Activated CD4-positive, alpha-beta T cell treated with anti-CD3 and anti-CD28 coated beads, Interleukin-2, amount 10 ng/mL, durations not matched to agents 24 days and 14 days (primary cell): ENCODE measurements at regions not wholly inside any gene's neighbourhood (a gene's known extent, or its start where the extent isn't known, plus 50 kb on each side); places are given as distances from the start of the nearest gene placed in this dataset.
A peak's percentile ranks its signal among the peaks of the same experiment; 100 is the strongest.

Source experiments
- DNase-seq: peaks from one replicate; pipeline ENCODE4 v3.0.0; 2022
- H3K27ac Mint-ChIP-seq: one replicate; pipeline ENCODE4 v1.8.0; 2022; ENCODE audit warnings: mild to moderate bottlenecking, mixed read lengths
- H3K27me3 Mint-ChIP-seq: one replicate; pipeline ENCODE4 v1.8.0; 2022; ENCODE audit warnings: mixed read lengths
- H3K36me3 Mint-ChIP-seq: one replicate; pipeline ENCODE4 v1.8.0; 2022; ENCODE audit warnings: low read depth, mild to moderate bottlenecking, mixed read lengths
- H3K4me1 Mint-ChIP-seq: one replicate; pipeline ENCODE4 v1.8.0; 2021; ENCODE audit warnings: mixed read lengths
- H3K4me3 Mint-ChIP-seq: one replicate; pipeline ENCODE4 v1.8.0; 2022; ENCODE audit warnings: mild to moderate bottlenecking, moderate library complexity, mixed read lengths
- H3K9me3 Mint-ChIP-seq: one replicate; pipeline ENCODE4 v1.8.0; 2021; ENCODE audit warnings: mixed read lengths
- intact Hi-C: fragments of 100-400 bp; cut with micrococcal nuclease; formaldehyde crosslinking; loops from one replicate; pipeline ENCODE4 v1.15.1; 2023

DNA sequence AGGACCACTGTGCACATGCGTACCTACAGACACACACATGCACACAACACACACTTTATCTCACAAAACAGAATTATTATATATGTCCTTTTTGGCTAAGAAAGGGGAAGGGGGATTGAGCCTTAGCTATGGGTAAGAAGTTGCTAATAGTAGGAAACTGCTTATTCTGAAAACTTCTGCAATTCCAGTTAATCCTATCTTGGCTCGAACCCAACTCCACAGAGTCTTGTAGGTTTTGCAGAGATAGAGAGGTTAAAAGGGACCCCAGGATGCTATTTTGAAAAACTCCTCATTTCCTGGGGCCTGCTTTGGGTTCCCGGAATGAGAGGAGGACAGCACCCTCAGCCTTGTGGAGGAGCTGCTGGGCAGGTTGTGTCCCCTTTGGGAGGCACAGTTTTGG, 233.8 kb downstream of the CLIC5 start:
- peaks cover 1% of the 10 kb centered on the region for H3K4me1 Mint-ChIP-seq
- no peaks in the 10 kb centered on the region for H3K27me3 Mint-ChIP-seq
- DNase-seq: no peak
- intact Hi-C loops: no loop called here
- H3K4me3 Mint-ChIP-seq: no peak overlapping the region
- H3K36me3 Mint-ChIP-seq: no peaks in the 10 kb centered on the region
- H3K27ac Mint-ChIP-seq: no peak overlapping the region
- H3K9me3 Mint-ChIP-seq: no peaks in the 10 kb centered on the region

DNA sequence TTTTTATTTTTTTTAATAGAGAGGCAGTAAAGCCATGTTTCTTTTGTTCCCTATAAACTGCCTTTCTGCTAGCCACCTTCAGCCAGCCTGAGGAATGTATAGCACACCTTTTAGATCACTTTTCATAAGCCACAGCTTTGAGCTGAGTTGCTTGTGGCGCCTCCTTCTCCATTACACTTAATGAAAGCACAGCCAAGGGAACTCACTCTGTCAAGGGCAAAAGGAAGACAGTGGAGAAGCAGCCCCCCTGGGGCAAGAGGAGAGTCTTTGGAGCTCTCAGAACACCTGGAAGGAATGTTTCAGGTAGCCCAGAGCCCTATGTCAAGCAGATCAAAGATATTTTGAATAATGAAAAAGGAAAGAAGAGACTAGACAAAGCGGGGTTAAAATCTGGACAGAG, 235.1 kb downstream of the CLIC5 start:
- Mint-ChIP-seq H3K4me3 (no peak overlapping the region), H3K27me3 (no peaks in the 10 kb centered on the region), H3K9me3 (no peaks in the 10 kb centered on the region), H3K36me3 (no peaks in the 10 kb centered on the region), H3K27ac (no peak overlapping the region), H3K4me1 (peaks cover 1% of the 10 kb centered on the region)
- intact Hi-C loops: no loop called here
- DNase-seq: peak; percentile 13

DNA sequence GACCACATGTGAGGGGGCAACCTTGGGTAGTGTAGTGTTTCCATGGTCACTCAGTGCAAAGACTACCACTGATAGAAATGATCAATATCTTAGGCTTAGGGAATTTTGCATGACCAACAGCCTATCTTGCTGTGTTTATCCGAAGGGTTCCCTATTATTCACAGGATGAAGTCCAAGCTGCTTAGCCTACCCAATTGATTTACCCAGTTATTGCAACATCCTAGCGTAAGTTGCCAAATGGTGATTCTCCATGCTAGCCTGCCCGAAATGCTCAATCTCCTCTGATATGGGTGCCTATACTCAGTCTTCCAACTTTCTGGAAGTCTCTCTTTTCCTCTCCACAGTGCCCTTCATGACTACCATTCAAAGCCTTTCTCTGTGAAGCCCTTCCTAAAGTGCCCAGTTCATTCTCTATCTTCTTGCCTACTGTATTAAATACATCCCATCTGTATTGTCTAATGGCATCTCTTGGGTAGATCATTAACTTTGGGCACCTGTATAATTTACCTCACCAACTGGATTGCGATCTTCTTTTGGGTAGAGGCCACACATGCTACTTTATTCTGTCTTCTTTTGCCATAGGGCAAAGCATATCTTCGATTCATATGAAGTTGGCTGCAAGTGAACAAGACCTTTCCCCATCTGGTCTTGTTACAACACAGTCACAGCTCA, 240.5 kb downstream of the CLIC5 start:
- Mint-ChIP-seq H3K4me1 (no peaks in the 10 kb centered on the region), H3K9me3 (peaks cover 5% of the 10 kb centered on the region), H3K4me3 (no peak overlapping the region), H3K27me3 (no peaks in the 10 kb centered on the region), H3K27ac (no peak overlapping the region), H3K36me3 (no peaks in the 10 kb centered on the region)
- intact Hi-C loops: no loop called here
- DNase-seq: no peak

DNA sequence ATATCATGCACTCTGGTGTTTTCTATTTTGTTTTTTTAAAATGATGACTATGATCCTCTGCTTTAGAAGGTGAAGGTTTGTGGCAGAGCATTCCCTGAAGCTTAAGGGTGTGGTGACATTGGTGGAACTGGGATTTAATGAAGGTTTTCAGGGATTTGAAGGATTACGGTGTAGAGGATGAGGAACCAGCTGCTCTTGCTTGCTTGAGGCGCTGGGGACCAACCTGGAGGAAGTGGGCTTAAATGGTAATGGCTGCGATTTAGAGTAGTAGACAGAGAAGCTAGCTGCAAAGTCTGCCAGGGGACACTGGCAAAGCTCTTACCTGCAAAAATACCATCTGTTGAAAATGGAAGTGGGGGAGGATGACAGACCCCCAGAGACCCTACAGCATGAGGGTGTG, 241.8 kb downstream of the CLIC5 start:
- Mint-ChIP-seq H3K27me3 (no peaks in the 10 kb centered on the region), H3K27ac (no peak overlapping the region), H3K9me3 (peaks cover 8% of the 10 kb centered on the region), H3K4me1 (no peaks in the 10 kb centered on the region), H3K36me3 (no peaks in the 10 kb centered on the region), H3K4me3 (no peak overlapping the region)
- no peak for DNase-seq
- intact Hi-C loops: no loop called here

DNA sequence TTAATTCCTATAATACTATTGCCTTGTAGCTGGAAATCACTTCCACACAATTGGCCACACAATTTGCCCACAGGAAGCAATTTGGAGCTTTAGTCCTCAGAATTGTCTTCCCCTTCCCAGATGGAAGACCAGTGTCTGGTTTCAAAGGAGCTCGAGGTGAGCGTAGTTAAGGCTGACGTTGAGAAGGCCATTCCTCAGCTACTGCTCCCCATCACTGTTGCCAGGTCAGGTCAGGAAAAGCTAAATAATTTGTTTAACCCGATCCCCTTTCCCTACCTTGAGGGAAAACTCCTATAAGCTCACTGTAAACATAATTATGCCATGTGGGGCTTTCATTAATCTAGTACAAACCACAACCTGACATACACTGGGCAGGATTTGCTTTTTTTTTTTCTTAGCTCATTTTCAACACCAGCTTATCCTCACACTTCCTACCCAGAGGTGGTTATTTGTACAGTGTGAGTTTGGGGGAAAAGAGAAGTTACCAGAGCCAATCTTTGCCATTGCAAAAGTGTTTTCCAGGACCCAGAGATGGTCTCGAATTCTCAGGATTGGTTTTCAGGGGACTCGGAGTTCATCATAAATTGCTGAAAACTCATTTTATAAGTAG, 242.7 kb downstream of the CLIC5 start:
- H3K27ac Mint-ChIP-seq: no peak overlapping the region
- H3K4me1 Mint-ChIP-seq: no peaks in the 10 kb centered on the region
- DNase-seq: no peak
- H3K4me3 Mint-ChIP-seq: no peak overlapping the region
- no peaks in the 10 kb centered on the region for H3K36me3 Mint-ChIP-seq
- peaks cover 10% of the 10 kb centered on the region for H3K9me3 Mint-ChIP-seq
- intact Hi-C loops: no loop called here
- H3K27me3 Mint-ChIP-seq: no peaks in the 10 kb centered on the region

GRCh38 chr6:45772051-45772450, 243.6 kb downstream of the CLIC5 start:
- intact Hi-C loops: no loop called here
- Mint-ChIP-seq H3K4me3 (no peak overlapping the region), H3K9me3 (peaks cover 10% of the 10 kb centered on the region), H3K36me3 (no peaks in the 10 kb centered on the region), H3K27me3 (no peaks in the 10 kb centered on the region), H3K4me1 (no peaks in the 10 kb centered on the region), H3K27ac (no peak overlapping the region)
- DNase-seq: no peak

GRCh38 chr6:45763281-45763680, 252.4 kb downstream of the CLIC5 start:
- no peak for DNase-seq
- Mint-ChIP-seq H3K27ac (no peak overlapping the region), H3K4me3 (no peak overlapping the region), H3K36me3 (no peaks in the 10 kb centered on the region), H3K4me1 (peaks cover 7% of the 10 kb centered on the region), H3K9me3 (peaks cover 16% of the 10 kb centered on the region), H3K27me3 (no peaks in the 10 kb centered on the region)
- intact Hi-C loops: no loop called here

- intact Hi-C loops: no loop called here
- H3K9me3 Mint-ChIP-seq: peaks cover 10% of the 10 kb centered on the region
- H3K27ac Mint-ChIP-seq: no peak overlapping the region
- H3K4me3 Mint-ChIP-seq: no peak overlapping the region
- no peaks in the 10 kb centered on the region for H3K27me3 Mint-ChIP-seq
- peaks cover 9% of the 10 kb centered on the region for H3K4me1 Mint-ChIP-seq
- H3K36me3 Mint-ChIP-seq: no peaks in the 10 kb centered on the region
- no peak for DNase-seq
These were observed 256.2 kb downstream of the CLIC5 start for GRCh38 chr6:45759472-45759810.

GRCh38 chr6:45758787-45759471, 256.7 kb downstream of the CLIC5 start:
- Mint-ChIP-seq H3K36me3 (no peaks in the 10 kb centered on the region), H3K27ac (no peak overlapping the region), H3K27me3 (no peaks in the 10 kb centered on the region), H3K9me3 (peaks cover 10% of the 10 kb centered on the region), H3K4me3 (no peak overlapping the region), H3K4me1 (peaks cover 9% of the 10 kb centered on the region)
- intact Hi-C loops: no loop called here
- no peak for DNase-seq

DNA sequence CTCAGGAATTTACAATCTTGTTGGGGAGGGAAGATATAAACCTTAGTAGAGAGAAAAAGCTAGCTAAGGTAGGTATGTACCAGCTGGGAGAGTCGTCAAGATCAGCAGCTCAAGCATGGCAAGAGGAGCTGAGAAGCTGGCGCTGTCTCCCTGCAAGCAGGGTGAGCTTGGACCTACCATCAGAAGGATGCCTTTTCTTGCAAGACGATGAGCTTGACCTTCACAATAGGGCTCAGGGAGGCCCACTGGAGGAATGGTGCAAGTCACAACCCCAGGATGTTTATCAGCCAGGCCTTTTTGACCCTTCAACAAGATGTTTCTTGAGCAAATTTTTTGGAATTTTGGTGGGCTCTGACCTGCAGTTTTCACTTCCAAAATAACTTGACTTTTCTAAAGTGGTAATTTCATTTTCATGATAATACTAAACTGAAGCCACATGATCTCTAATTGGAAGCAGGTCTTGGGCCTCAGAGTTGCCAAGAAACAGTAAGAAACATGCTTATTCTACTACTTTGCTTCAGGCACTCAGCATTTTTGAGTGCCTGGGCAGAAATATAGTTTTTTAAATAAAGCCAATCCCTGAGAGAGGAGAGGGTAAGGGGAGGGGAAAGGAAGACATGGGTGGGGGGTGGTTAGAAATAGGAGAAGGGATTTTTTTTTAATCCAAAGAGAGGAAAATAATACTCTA, 258.1 kb downstream of the CLIC5 start:
- H3K27ac Mint-ChIP-seq: no peak overlapping the region
- H3K4me1 Mint-ChIP-seq: peaks cover 9% of the 10 kb centered on the region
- H3K36me3 Mint-ChIP-seq: no peaks in the 10 kb centered on the region
- H3K27me3 Mint-ChIP-seq: no peaks in the 10 kb centered on the region
- H3K9me3 Mint-ChIP-seq: peaks cover 6% of the 10 kb centered on the region
- intact Hi-C loops: no loop called here
- no peak overlapping the region for H3K4me3 Mint-ChIP-seq
- no peak for DNase-seq

- Mint-ChIP-seq H3K4me1 (peaks cover 9% of the 10 kb centered on the region), H3K4me3 (no peak overlapping the region), H3K27ac (no peak overlapping the region), H3K36me3 (no peaks in the 10 kb centered on the region), H3K27me3 (peaks cover under 1% of the 10 kb centered on the region), H3K9me3 (peaks cover 2% of the 10 kb centered on the region)
- intact Hi-C loops: no loop called here
- no peak for DNase-seq
These were observed 259.1 kb downstream of the CLIC5 start for GRCh38 chr6:45756606-45757005.

- DNase-seq: no peak
- H3K4me1 Mint-ChIP-seq: peaks cover 9% of the 10 kb centered on the region
- H3K36me3 Mint-ChIP-seq: no peaks in the 10 kb centered on the region
- no peak overlapping the region for H3K4me3 Mint-ChIP-seq
- H3K27me3 Mint-ChIP-seq: peaks cover 11% of the 10 kb centered on the region
- H3K9me3 Mint-ChIP-seq: no peaks in the 10 kb centered on the region
- intact Hi-C loops: no loop called here
- H3K27ac Mint-ChIP-seq: no peak overlapping the region
These were observed 261.2 kb downstream of the CLIC5 start for GRCh38 chr6:45754432-45754831.

DNA sequence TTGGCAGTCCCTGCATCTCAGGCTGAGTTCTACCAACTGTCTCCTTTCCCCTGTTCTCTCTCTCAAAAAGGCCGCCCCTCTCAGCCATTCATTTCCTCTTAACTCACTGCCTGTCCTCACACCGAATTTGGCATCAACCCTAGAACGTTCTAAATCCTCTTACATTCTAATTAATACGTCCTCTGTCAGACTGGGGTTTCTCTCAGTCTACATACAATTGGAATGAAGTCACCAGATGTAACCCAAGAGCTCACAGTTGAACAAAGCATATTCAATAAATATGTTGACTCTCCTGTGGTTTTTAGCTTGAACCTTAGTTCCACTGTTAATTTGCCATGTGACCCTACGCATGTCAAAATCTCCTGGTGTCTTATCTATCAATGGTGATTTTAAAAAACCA, 269.6 kb downstream of the CLIC5 start:
- no peak for DNase-seq
- no peak overlapping the region for H3K27ac Mint-ChIP-seq
- H3K4me3 Mint-ChIP-seq: no peak overlapping the region
- intact Hi-C loops: no loop called here
- peaks cover 24% of the 10 kb centered on the region for H3K9me3 Mint-ChIP-seq
- H3K27me3 Mint-ChIP-seq: peaks cover 5% of the 10 kb centered on the region
- H3K4me1 Mint-ChIP-seq: peaks cover 17% of the 10 kb centered on the region
- H3K36me3 Mint-ChIP-seq: peaks cover 2% of the 10 kb centered on the region

DNA sequence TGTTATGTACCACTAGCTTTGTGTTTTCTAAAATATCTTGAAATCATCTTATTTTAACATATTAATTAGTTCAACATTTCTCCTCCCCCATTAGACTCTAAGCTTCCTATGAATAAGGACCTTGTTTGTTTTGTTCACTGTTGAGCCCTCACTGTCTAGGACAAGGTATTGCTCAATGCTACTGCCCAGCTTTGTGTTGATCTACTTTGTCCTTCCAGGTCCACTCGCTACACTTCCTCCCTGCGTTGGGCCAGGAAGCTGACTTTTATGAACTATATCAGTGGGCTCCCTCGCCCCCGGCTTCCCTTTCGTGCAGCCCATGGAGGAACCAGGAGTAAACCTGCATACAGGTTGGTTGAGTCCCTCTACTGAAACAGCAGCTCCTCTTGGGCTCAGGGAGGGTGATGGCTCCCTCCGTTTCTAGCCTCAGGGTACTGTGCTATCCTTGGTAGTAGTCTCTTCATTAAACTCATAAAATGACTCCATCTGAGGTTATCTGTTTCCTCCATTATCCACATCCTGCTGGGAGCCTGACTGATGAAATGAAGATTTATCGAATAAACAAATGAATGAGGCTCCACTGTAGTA, 272.5 kb downstream of the CLIC5 start:
- Mint-ChIP-seq H3K27me3 (no peaks in the 10 kb centered on the region), H3K4me3 (no peak overlapping the region), H3K9me3 (peaks cover 20% of the 10 kb centered on the region), H3K4me1 (peaks cover 26% of the 10 kb centered on the region), H3K27ac (no peak overlapping the region), H3K36me3 (no peaks in the 10 kb centered on the region)
- no peak for DNase-seq
- intact Hi-C loops: no loop called here
